SU-DHL-6 (cell line): ENCODE measurements at regions not wholly inside any gene's neighbourhood (a gene's known extent, or its start where the extent isn't known, plus 50 kb on each side); places are given as distances from the start of the nearest gene placed in this dataset.

ENCODE experiments used
- H2AFZ ChIP-seq: fragments of 200-600 bp; sonication (generic); 2 replicates; pipeline ENCODE4 v1.6.1; 2014; ENCODE audit warnings: low read depth, mild to moderate bottlenecking, moderate library complexity, mixed read lengths, antibody characterized with exemption, low read length; ENCODE audit not compliant: severe bottlenecking
- H3F3A ChIP-seq: fragments of 200-600 bp; shearing (Covaris generic); 2 replicates; pipeline ENCODE4 v1.6.0; 2016; ENCODE audit warnings: antibody characterized with exemption, mild to moderate bottlenecking; ENCODE audit not compliant: insufficient read depth
- H3K27ac ChIP-seq: fragments of 200-600 bp; sonication (generic); 2 replicates; pipeline ENCODE4 v1.5.1; 2016; ENCODE audit warnings: low read depth, mild to moderate bottlenecking, low read length, moderate library complexity, mixed read lengths
- H3K27me3 ChIP-seq: fragments of 200-600 bp; sonication (generic), shearing (Covaris generic); 2 replicates; pipeline ENCODE4 v1.6.0; 2014; ENCODE audit warnings: mild to moderate bottlenecking, low read length
- H3K36me3 ChIP-seq: fragments of 200-600 bp; sonication (generic); 2 replicates; pipeline ENCODE4 v1.6.1; 2014; ENCODE audit warnings: mild to moderate bottlenecking, low read length, mixed read lengths
- H3K4me2 ChIP-seq: fragments of 300-600, 200-600 bp; shearing (Covaris generic), sonication (generic); 2 replicates; pipeline ENCODE4 v1.6.0; 2014; ENCODE audit warnings: low read length, low read depth, mild to moderate bottlenecking; ENCODE audit not compliant: poor library complexity, severe bottlenecking
- H3K4me3 ChIP-seq: fragments of 200-600 bp; sonication (generic); 2 replicates; pipeline ENCODE4 v1.5.1; 2014; ENCODE audit warnings: antibody characterized with exemption, low read length, mild to moderate bottlenecking, mixed read lengths; ENCODE audit not compliant: insufficient read depth, poor library complexity, severe bottlenecking
- H3K79me2 ChIP-seq: fragments of 200-600 bp; sonication (generic); 2 replicates; pipeline ENCODE4 v1.6.1; 2014; ENCODE audit warnings: mild to moderate bottlenecking, low read length, moderate library complexity; ENCODE audit not compliant: insufficient read depth
- H3K9ac ChIP-seq: fragments of 200-600 bp; sonication (generic); 2 replicates; pipeline ENCODE4 v1.7.0; 2014; ENCODE audit warnings: mild to moderate bottlenecking, low read length
- H3K9me2 ChIP-seq: fragments of 200-600 bp; sonication (generic); replicated peaks from 2 replicates; pipeline ENCODE4 v1.6.1; 2014; ENCODE audit warnings: low read length; ENCODE audit not compliant: insufficient read depth
- H3K9me3 ChIP-seq: fragments of 200-600 bp; sonication (generic); 2 replicates; pipeline ENCODE4 v1.6.1; 2014; ENCODE audit warnings: low read length, mixed read lengths; ENCODE audit not compliant: insufficient read depth
- H4K20me1 ChIP-seq: fragments of 200-600 bp; sonication (generic); 2 replicates; pipeline ENCODE4 v1.6.1; 2014; ENCODE audit warnings: low read depth, mild to moderate bottlenecking, antibody characterized with exemption, low read length, moderate library complexity, mixed read lengths
- EZH2phosphoT487 ChIP-seq: fragments of 200-600 bp; sonication (generic), shearing (Covaris generic); conservative IDR thresholded peaks from 2 replicates; pipeline ENCODE4 v1.6.1; 2018; ENCODE audit warnings: mild to moderate bottlenecking, antibody characterized with exemption, low read length, moderate library complexity, mixed read lengths
- TF ChIP-seq, protein P1 (sequence below): fragments of 200-600 bp; sonication (generic); IDR thresholded peaks from one replicate; pipeline ENCODE4 v1.5.1; 2017; ENCODE audit warnings: antibody characterized with exemption, mild to moderate bottlenecking, low read length, moderate library complexity; ENCODE audit not compliant: insufficient read depth, poor library complexity, severe bottlenecking

GRCh38 chr9:16155878-16156277, 603.0 kb downstream of the CCDC171 start:
- Histone ChIP-seq H3F3A (no peaks in the 10 kb centered on the region), H4K20me1 (no peaks in the 10 kb centered on the region), H3K9me3 (no peaks in the 10 kb centered on the region), H3K79me2 (no peaks in the 10 kb centered on the region), H3K27me3 (no peaks in the 10 kb centered on the region), H3K9me2 (no peaks in the 10 kb centered on the region), H3K36me3 (no peaks in the 10 kb centered on the region), H2AFZ (no peak overlapping the region), H3K27ac (no peak overlapping the region), H3K4me3 (no peak overlapping the region), H3K4me2 (no peak overlapping the region), H3K9ac (no peak overlapping the region)
- TF ChIP-seq, protein P1, sequence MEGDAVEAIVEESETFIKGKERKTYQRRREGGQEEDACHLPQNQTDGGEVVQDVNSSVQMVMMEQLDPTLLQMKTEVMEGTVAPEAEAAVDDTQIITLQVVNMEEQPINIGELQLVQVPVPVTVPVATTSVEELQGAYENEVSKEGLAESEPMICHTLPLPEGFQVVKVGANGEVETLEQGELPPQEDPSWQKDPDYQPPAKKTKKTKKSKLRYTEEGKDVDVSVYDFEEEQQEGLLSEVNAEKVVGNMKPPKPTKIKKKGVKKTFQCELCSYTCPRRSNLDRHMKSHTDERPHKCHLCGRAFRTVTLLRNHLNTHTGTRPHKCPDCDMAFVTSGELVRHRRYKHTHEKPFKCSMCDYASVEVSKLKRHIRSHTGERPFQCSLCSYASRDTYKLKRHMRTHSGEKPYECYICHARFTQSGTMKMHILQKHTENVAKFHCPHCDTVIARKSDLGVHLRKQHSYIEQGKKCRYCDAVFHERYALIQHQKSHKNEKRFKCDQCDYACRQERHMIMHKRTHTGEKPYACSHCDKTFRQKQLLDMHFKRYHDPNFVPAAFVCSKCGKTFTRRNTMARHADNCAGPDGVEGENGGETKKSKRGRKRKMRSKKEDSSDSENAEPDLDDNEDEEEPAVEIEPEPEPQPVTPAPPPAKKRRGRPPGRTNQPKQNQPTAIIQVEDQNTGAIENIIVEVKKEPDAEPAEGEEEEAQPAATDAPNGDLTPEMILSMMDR: no peak
- TF ChIP-seq EZH2phosphoT487: no peak

- H3K9ac ChIP-seq: no peak overlapping the region
- H3K4me3 ChIP-seq: no peak overlapping the region
- no peaks in the 10 kb centered on the region for H3K79me2 ChIP-seq
- H3K9me3 ChIP-seq: no peaks in the 10 kb centered on the region
- no peak overlapping the region for H3K27ac ChIP-seq
- no peaks in the 10 kb centered on the region; the same call in 1 of the 2 replicates for H3K27me3 ChIP-seq
- TF ChIP-seq EZH2phosphoT487: no peak
- TF ChIP-seq, protein P1: no peak
- no peak overlapping the region for H2AFZ ChIP-seq
- no peaks in the 10 kb centered on the region for H3K36me3 ChIP-seq
- no peak overlapping the region for H3K4me2 ChIP-seq
- H3F3A ChIP-seq: no peaks in the 10 kb centered on the region
- H4K20me1 ChIP-seq: no peaks in the 10 kb centered on the region
- H3K9me2 ChIP-seq: no peaks in the 10 kb centered on the region
These were observed 604.4 kb downstream of the CCDC171 start for GRCh38 chr9:16157216-16157615.

- Histone ChIP-seq H3K9me2 (no peaks in the 10 kb centered on the region), H3K4me3 (no peak overlapping the region), H3K27me3 (no peaks in the 10 kb centered on the region; the same call in 1 of the 2 replicates), H3K36me3 (no peaks in the 10 kb centered on the region), H3K79me2 (no peaks in the 10 kb centered on the region), H2AFZ (no peak overlapping the region), H3K9ac (no peak overlapping the region), H3K27ac (no peak overlapping the region), H3F3A (no peaks in the 10 kb centered on the region), H4K20me1 (no peaks in the 10 kb centered on the region), H3K4me2 (no peak overlapping the region), H3K9me3 (no peaks in the 10 kb centered on the region)
- TF ChIP-seq, protein P1: no peak
- no peak for TF ChIP-seq EZH2phosphoT487
These were observed 604.8 kb downstream of the CCDC171 start for GRCh38 chr9:16157651-16158050.
